Muscle of leg (tissue), 3 donors: ENCODE measurements at regions not wholly inside any gene's neighbourhood (a gene's known extent, or its start where the extent isn't known, plus 50 kb on each side); places are given as distances from the start of the nearest gene placed in this dataset.

Experiments
- DNase-seq: peaks from one replicate; pipeline ENCODE4 v3.0.0; 2013
- H3K27ac ChIP-seq: one replicate; pipeline ENCODE4 v1.5.1; 2013; ENCODE audit warnings: mild to moderate bottlenecking, low read length, control low read depth
- H3K27me3 ChIP-seq: one replicate; pipeline ENCODE4 v1.6.1; 2013; ENCODE audit warnings: low read length; ENCODE audit not compliant: control insufficient read depth, insufficient read depth
- H3K36me3 ChIP-seq: one replicate; pipeline ENCODE4 v1.6.1; 2013; ENCODE audit warnings: low read length; ENCODE audit not compliant: control insufficient read depth, insufficient read depth
- H3K4me1 ChIP-seq: one replicate; pipeline ENCODE4 v1.6.1; 2013; ENCODE audit warnings: low read length; ENCODE audit not compliant: control insufficient read depth, insufficient read depth
- H3K4me3 ChIP-seq: one replicate; pipeline ENCODE4 v1.5.1; 2013; ENCODE audit warnings: low read length, control low read depth
- H3K9me3 ChIP-seq: replicated peaks from 2 replicates; pipeline ENCODE4 v1.6.1; 2013; ENCODE audit warnings: low read depth, low read length; ENCODE audit not compliant: control insufficient read depth
- WGBS: methylation state at CpG from one replicate; pipeline ENCODE4 v1.1.5; 2013; ENCODE audit warnings: missing lambda C conversion rate; ENCODE audit not compliant: insufficient coverage; 5-methylcytosine and 5-hydroxymethylcytosine counted together

- peaks cover 2% of the 10 kb centered on the region for H3K27me3 ChIP-seq
- H3K9me3 ChIP-seq: no peaks in the 10 kb centered on the region
- no peaks in the 10 kb centered on the region for H3K36me3 ChIP-seq
- no peak overlapping the region for H3K27ac ChIP-seq
- H3K4me3 ChIP-seq: no peak overlapping the region
- DNase-seq: no peak
- no peaks in the 10 kb centered on the region for H3K4me1 ChIP-seq
These were observed 247.6 kb upstream of the CNKSR2 start for GRCh38 chrX:21126661-21127060.

GRCh38 chrX:21131346-21131745, 242.9 kb upstream of the CNKSR2 start:
- no peak overlapping the region for H3K4me3 ChIP-seq
- H3K27ac ChIP-seq: no peak overlapping the region
- no peaks in the 10 kb centered on the region for H3K4me1 ChIP-seq
- DNase-seq: no peak
- H3K27me3 ChIP-seq: no peaks in the 10 kb centered on the region
- no peaks in the 10 kb centered on the region for H3K9me3 ChIP-seq
- no peaks in the 10 kb centered on the region for H3K36me3 ChIP-seq
- 100% methylated on average over 1 of the region's 3 CpGs for WGBS

- no peaks in the 10 kb centered on the region for H3K27me3 ChIP-seq
- H3K4me3 ChIP-seq: no peak overlapping the region
- DNase-seq: no peak
- H3K36me3 ChIP-seq: no peaks in the 10 kb centered on the region
- no peaks in the 10 kb centered on the region for H3K9me3 ChIP-seq
- H3K4me1 ChIP-seq: no peaks in the 10 kb centered on the region
- WGBS: no CpG with 5 or more reads among the region's 2 CpGs
- no peak overlapping the region for H3K27ac ChIP-seq
These were observed 242.4 kb upstream of the CNKSR2 start for GRCh38 chrX:21131786-21132185.

GRCh38 chrX:21132686-21133393, 241.4 kb upstream of the CNKSR2 start:
- DNase-seq: no peak
- no peaks in the 10 kb centered on the region for H3K36me3 ChIP-seq
- H3K4me1 ChIP-seq: no peaks in the 10 kb centered on the region
- WGBS: 53% methylated on average over 3 of the region's 4 CpGs
- H3K9me3 ChIP-seq: peaks cover 2% of the 10 kb centered on the region
- no peak overlapping the region for H3K4me3 ChIP-seq
- no peak overlapping the region for H3K27ac ChIP-seq
- H3K27me3 ChIP-seq: no peaks in the 10 kb centered on the region

GRCh38 chrX:21150208-21150607, 224.0 kb upstream of the CNKSR2 start:
- DNase-seq: no peak
- Histone ChIP-seq H3K27me3 (no peaks in the 10 kb centered on the region), H3K36me3 (no peaks in the 10 kb centered on the region), H3K27ac (no peak overlapping the region), H3K9me3 (no peaks in the 10 kb centered on the region), H3K4me3 (no peak overlapping the region), H3K4me1 (no peaks in the 10 kb centered on the region)
- WGBS: no CpG with 5 or more reads among the region's 3 CpGs

GRCh38 chrX:21151051-21151450, 223.2 kb upstream of the CNKSR2 start:
- WGBS: no CpG with 5 or more reads among the region's 1 CpG
- Histone ChIP-seq H3K27ac (no peak overlapping the region), H3K9me3 (no peaks in the 10 kb centered on the region), H3K4me3 (no peak overlapping the region), H3K4me1 (no peaks in the 10 kb centered on the region), H3K27me3 (no peaks in the 10 kb centered on the region), H3K36me3 (no peaks in the 10 kb centered on the region)
- DNase-seq: no peak

GRCh38 chrX:21153033-21153432, 221.2 kb upstream of the CNKSR2 start:
- no CpG with 5 or more reads among the region's 3 CpGs for WGBS
- Histone ChIP-seq H3K9me3 (no peaks in the 10 kb centered on the region), H3K4me1 (no peaks in the 10 kb centered on the region), H3K27me3 (peaks cover 3% of the 10 kb centered on the region), H3K4me3 (no peak overlapping the region), H3K27ac (peak overlapping the region; percentile 3), H3K36me3 (no peaks in the 10 kb centered on the region)
- DNase-seq: no peak

- no peaks in the 10 kb centered on the region for H3K36me3 ChIP-seq
- peak overlapping the region; percentile 3 for H3K27ac ChIP-seq
- H3K27me3 ChIP-seq: peaks cover 3% of the 10 kb centered on the region
- WGBS: no CpG with 5 or more reads among the region's 2 CpGs
- H3K4me3 ChIP-seq: no peak overlapping the region
- DNase-seq: peak; percentile 78
- H3K9me3 ChIP-seq: no peaks in the 10 kb centered on the region
- H3K4me1 ChIP-seq: no peaks in the 10 kb centered on the region
These were observed 220.7 kb upstream of the CNKSR2 start for GRCh38 chrX:21153503-21153902.

- DNase-seq: no peak
- H3K36me3 ChIP-seq: no peaks in the 10 kb centered on the region
These were observed 218.3 kb upstream of the CNKSR2 start for GRCh38 chrX:21155916-21156315.

GRCh38 chrX:21156632-21157031, 217.6 kb upstream of the CNKSR2 start:
- no peak for DNase-seq
- Histone ChIP-seq H3K36me3 (no peaks in the 10 kb centered on the region), H3K9me3 (no peaks in the 10 kb centered on the region), H3K4me1 (no peaks in the 10 kb centered on the region), H3K4me3 (no peak overlapping the region), H3K27ac (no peak overlapping the region), H3K27me3 (peaks cover 3% of the 10 kb centered on the region)
- WGBS: no CpG with 5 or more reads among the region's 1 CpG

More at GRCh38 chrX:21155916-21156315, 218.3 kb upstream of the CNKSR2 start:
- Histone ChIP-seq H3K27ac (no peak overlapping the region), H3K27me3 (peaks cover 3% of the 10 kb centered on the region), H3K4me1 (no peaks in the 10 kb centered on the region), H3K4me3 (no peak overlapping the region), H3K9me3 (no peaks in the 10 kb centered on the region)

- WGBS: 50% methylated on average over 1 of the region's 4 CpGs
- no peaks in the 10 kb centered on the region for H3K9me3 ChIP-seq
- DNase-seq: no peak
- H3K27ac ChIP-seq: no peak overlapping the region
- no peak overlapping the region for H3K4me3 ChIP-seq
- peaks cover 3% of the 10 kb centered on the region for H3K27me3 ChIP-seq
- H3K36me3 ChIP-seq: no peaks in the 10 kb centered on the region
- no peaks in the 10 kb centered on the region for H3K4me1 ChIP-seq
These were observed 215.5 kb upstream of the CNKSR2 start for GRCh38 chrX:21158678-21159077.
